ENCODE measurements at regions not wholly inside any gene's neighbourhood (a gene's known extent, or its start where the extent isn't known, plus 50 kb on each side); places are given as distances from the start of the nearest gene placed in this dataset.

GRCh38 chr15:79524531-79524930 is 92.4 kb downstream of the MINAR1 start:
- no peak for TF ChIP-seq CTCF (IDR thresholded peaks at IDR 0.05)

GRCh38 chr15:79526376-79526775 is 94.2 kb downstream of the MINAR1 start:
- H3K9me3 ChIP-seq: no peaks in the 10 kb centered on the region
- no peak overlapping the region for H3K27ac ChIP-seq
- no peak overlapping the region for H3K4me3 ChIP-seq
- intact Hi-C loops (cut with DNase I): no loop called here
- DNase-seq (no peak), ATAC-seq (no peak)
- no peaks in the 10 kb centered on the region for H3K36me3 ChIP-seq
- no peaks in the 10 kb centered on the region for H3K4me1 ChIP-seq
- no peaks in the 10 kb centered on the region for H3K27me3 ChIP-seq (ENCODE audit: low read depth)
- TF ChIP-seq CTCF (IDR thresholded peaks at IDR 0.05): no peak

More at GRCh38 chr15:79524531-79524930, 92.4 kb downstream of the MINAR1 start:
- H3K36me3 ChIP-seq: no peaks in the 10 kb centered on the region
- no peak overlapping the region for H3K4me3 ChIP-seq
- intact Hi-C loops (cut with DNase I): no loop called here
- H3K27me3 ChIP-seq (ENCODE audit: low read depth): no peaks in the 10 kb centered on the region
- H3K27ac ChIP-seq: no peak overlapping the region
- H3K4me1 ChIP-seq: no peaks in the 10 kb centered on the region
- DNase-seq (no peak), ATAC-seq (no peak)
- H3K9me3 ChIP-seq: no peaks in the 10 kb centered on the region

GRCh38 chr15:79527821-79528220 is 95.7 kb downstream of the MINAR1 start:
- Histone ChIP-seq H3K36me3 (no peaks in the 10 kb centered on the region), H3K27me3 (ENCODE audit: low read depth) (no peaks in the 10 kb centered on the region), H3K4me3 (no peak overlapping the region), H3K27ac (no peak overlapping the region), H3K4me1 (no peaks in the 10 kb centered on the region), H3K9me3 (no peaks in the 10 kb centered on the region)
- TF ChIP-seq CTCF (IDR thresholded peaks at IDR 0.05): no peak
- ATAC-seq: no peak
- DNase-seq: no peak
- intact Hi-C loops (cut with DNase I): no loop called here

GRCh38 chr15:79529157-79529785 is 97.1 kb downstream of the MINAR1 start:
- no peak overlapping the region for H3K27ac ChIP-seq
- H3K4me3 ChIP-seq: no peak overlapping the region
- H3K9me3 ChIP-seq: no peaks in the 10 kb centered on the region
- no peaks in the 10 kb centered on the region for H3K4me1 ChIP-seq
- TF ChIP-seq CTCF (IDR thresholded peaks at IDR 0.05): no peak
- DNase-seq (no peak), ATAC-seq (no peak)
- no peaks in the 10 kb centered on the region for H3K27me3 ChIP-seq (ENCODE audit: low read depth)
- H3K36me3 ChIP-seq: no peaks in the 10 kb centered on the region
- intact Hi-C loops (cut with DNase I): no loop called here

- Histone ChIP-seq H3K27me3 (ENCODE audit: low read depth) (no peaks in the 10 kb centered on the region), H3K9me3 (no peaks in the 10 kb centered on the region), H3K4me3 (no peak overlapping the region), H3K36me3 (no peaks in the 10 kb centered on the region), H3K4me1 (no peaks in the 10 kb centered on the region), H3K27ac (no peak overlapping the region)
- intact Hi-C loops (cut with DNase I): no loop called here
- DNase-seq: no peak
- no peak for TF ChIP-seq CTCF (IDR thresholded peaks at IDR 0.05)
- ATAC-seq: no peak
Measured at GRCh38 chr15:79535536-79535935, 103.4 kb downstream of the MINAR1 start.
